GM06990 (cell line): ENCODE measurements at regions not wholly inside any gene's neighbourhood (a gene's known extent, or its start where the extent isn't known, plus 50 kb on each side); places are given as distances from the start of the nearest gene placed in this dataset.
"Not testable (repeated sequence)": the region's sequence is repeated elsewhere in the genome, so short reads cannot be mapped to it uniquely, and the experiment has no call there.

Source experiments
- DNase-seq: peaks from one replicate; pipeline ENCODE4 v3.0.0-alpha.2; 2011; ENCODE audit not compliant: insufficient read length; ENCODE audit errors: extremely low read depth
- H3K27me3 ChIP-seq: replicated peaks from 2 replicates; pipeline ENCODE4 v1.6.0; 2011; ENCODE audit warnings: low read length; ENCODE audit not compliant: control insufficient read depth, insufficient read depth
- H3K36me3 ChIP-seq: 2 replicates; pipeline ENCODE4 v1.5.1; 2011; ENCODE audit warnings: low read length; ENCODE audit not compliant: control insufficient read depth, insufficient read depth
- H3K4me3 ChIP-seq: replicated peaks from 2 replicates; pipeline ENCODE4 v1.5.1; 2011; ENCODE audit warnings: low read depth, mild to moderate bottlenecking, control low read depth, low read length
- CTCF ChIP-seq: IDR thresholded peaks from 2 replicates; pipeline ENCODE4 v1.5.1; 2011; ENCODE audit warnings: low read length, control low read depth, mild to moderate bottlenecking, inconsistent platforms; ENCODE audit not compliant: insufficient read depth, poor library complexity, severe bottlenecking

GRCh38 chr6:121548131-121548530 lies 112.7 kb downstream of the GJA1 start:
- no peaks in the 10 kb centered on the region for H3K27me3 ChIP-seq
- no peak for DNase-seq
- no peaks in the 10 kb centered on the region for H3K36me3 ChIP-seq
- no peak overlapping the region for H3K4me3 ChIP-seq
- no peak for TF ChIP-seq CTCF

GRCh38 chr6:121549736-121550135 lies 114.3 kb downstream of the GJA1 start:
- H3K27me3 ChIP-seq: no peaks in the 10 kb centered on the region
- no peak for DNase-seq
- no peak overlapping the region for H3K4me3 ChIP-seq
- TF ChIP-seq CTCF: no peak
- H3K36me3 ChIP-seq: no peaks in the 10 kb centered on the region

- no peak for DNase-seq
- no peaks in the 10 kb centered on the region for H3K36me3 ChIP-seq
- H3K27me3 ChIP-seq: no peaks in the 10 kb centered on the region
- H3K4me3 ChIP-seq: no peak overlapping the region
- no peak for TF ChIP-seq CTCF
Observed at GRCh38 chr6:121550491-121551010, 115.1 kb downstream of the GJA1 start.

- Histone ChIP-seq H3K36me3 (no peaks in the 10 kb centered on the region), H3K27me3 (no peaks in the 10 kb centered on the region), H3K4me3 (no peak overlapping the region)
- TF ChIP-seq CTCF: no peak
- DNase-seq: no peak
Observed at GRCh38 chr6:121555201-121555600, 119.8 kb downstream of the GJA1 start.

GRCh38 chr6:121556149-121556548 lies 120.7 kb downstream of the GJA1 start:
- not testable (repeated sequence) for H3K4me3 ChIP-seq, H3K36me3 ChIP-seq, H3K27me3 ChIP-seq, DNase-seq

- DNase-seq: no peak
- Histone ChIP-seq H3K27me3 (no peaks in the 10 kb centered on the region), H3K36me3 (no peaks in the 10 kb centered on the region), H3K4me3 (no peak overlapping the region)
- TF ChIP-seq CTCF: no peak
Observed at GRCh38 chr6:121557146-121557940, 121.9 kb downstream of the GJA1 start.
